NCI-H2171 (cell line): ENCODE measurements at regions not wholly inside any gene's neighbourhood (a gene's known extent, or its start where the extent isn't known, plus 50 kb on each side); places are given as distances from the start of the nearest gene placed in this dataset.

Experiments used
- DNase-seq: peaks from one replicate; lab custom pipeline; 2025; lab: John Stamatoyannopoulos, UW

GRCh38 chr20:12659942-12660341 is 348.8 kb upstream of the SPTLC3 start:
- peak; percentile 44 for DNase-seq

GRCh38 chr20:12660918-12661317 is 347.9 kb upstream of the SPTLC3 start:
- DNase-seq, result no peak

DNA sequence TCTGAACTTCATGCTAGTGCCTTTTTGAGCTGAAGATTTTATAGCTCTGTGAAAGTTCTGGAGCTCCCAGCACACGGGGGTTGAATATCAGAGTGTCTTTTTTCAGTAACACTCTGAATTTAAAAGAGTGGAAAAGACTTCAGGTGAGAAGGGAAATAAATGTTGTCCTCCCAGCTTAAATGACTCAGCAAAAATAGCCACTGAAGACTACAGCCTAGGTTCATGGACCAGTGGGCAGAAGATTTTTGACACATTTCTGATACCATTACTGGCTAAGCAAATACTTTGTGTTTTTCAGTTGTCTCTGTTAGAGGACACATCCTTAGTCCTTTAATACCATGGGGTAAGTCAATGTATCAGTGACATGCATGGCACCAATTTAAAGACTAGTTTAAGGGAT is 338.5 kb upstream of the SPTLC3 start:
- no peak for DNase-seq

DNA sequence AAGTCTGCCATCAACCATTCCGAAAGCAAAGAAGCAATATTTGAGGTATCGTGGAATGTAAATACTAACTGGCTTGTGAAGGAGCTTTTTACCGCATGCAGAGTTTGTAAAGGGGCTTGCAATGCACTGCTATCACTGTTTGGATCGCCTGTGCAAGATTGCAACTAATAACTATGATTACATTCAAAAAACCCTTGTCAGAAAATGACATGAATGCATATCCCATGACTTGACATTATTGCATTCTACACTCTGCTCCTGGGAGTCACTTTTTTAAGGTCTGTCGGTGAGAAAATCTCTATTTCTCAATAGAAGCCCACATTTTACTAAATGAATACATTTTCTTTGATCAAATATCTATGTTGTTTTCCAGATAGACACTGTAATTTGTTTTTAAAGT is 335.4 kb upstream of the SPTLC3 start:
- no peak for DNase-seq

DNA sequence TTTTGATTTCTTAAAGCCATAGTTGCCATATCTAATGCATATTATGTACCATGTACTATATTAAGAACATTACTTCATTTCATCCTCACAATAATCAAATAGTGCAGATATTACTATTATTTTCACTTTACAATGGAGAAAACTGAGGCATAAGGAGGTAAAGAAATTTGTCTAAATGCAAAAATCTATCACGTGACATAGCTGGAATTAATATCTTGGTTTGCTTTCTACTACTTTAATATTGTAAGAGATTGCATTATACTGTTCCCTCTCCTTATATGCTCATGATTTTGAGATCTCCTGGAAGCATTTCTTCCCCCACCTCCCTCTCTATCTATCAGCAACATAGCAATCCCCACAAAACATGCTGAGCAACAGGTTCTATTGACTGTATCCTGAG is 330.8 kb upstream of the SPTLC3 start:
- no peak for DNase-seq

- no peak for DNase-seq
Observed at GRCh38 chr20:12679447-12679846, 329.3 kb upstream of the SPTLC3 start.

GRCh38 chr20:12682613-12683012 is 326.2 kb upstream of the SPTLC3 start:
- DNase-seq, result no peak

DNA sequence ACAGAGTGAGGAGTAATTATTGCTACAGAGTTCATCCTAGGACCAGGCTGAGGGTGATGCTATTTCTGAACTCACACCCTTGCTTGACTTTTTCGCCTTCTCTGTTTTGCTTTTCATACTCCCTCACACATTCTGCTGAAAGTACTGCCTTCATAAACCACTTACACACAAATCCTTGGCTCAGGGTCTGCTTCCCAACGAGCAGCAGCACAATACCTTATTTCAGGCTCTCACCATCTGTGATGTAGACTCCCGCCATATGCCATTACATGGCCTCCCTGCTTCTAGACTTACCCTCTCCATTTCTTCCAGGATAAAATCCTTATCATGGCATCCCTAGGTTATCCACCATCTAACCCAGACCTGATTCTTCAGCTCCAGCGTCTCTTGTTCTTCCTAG is 321.3 kb upstream of the SPTLC3 start:
- peak; percentile 27 for DNase-seq

- no peak for DNase-seq
Observed at GRCh38 chr20:12695937-12696336, 312.8 kb upstream of the SPTLC3 start.

GRCh38 chr20:12698817-12699216 is 310.0 kb upstream of the SPTLC3 start:
- DNase-seq, result no peak

- DNase-seq, result no peak
Observed at GRCh38 chr20:12699374-12700228, 309.2 kb upstream of the SPTLC3 start.

GRCh38 chr20:12700701-12701100 is 308.1 kb upstream of the SPTLC3 start:
- peak; percentile 97 for DNase-seq

GRCh38 chr20:12702312-12702711 is 306.5 kb upstream of the SPTLC3 start:
- no peak for DNase-seq

DNA sequence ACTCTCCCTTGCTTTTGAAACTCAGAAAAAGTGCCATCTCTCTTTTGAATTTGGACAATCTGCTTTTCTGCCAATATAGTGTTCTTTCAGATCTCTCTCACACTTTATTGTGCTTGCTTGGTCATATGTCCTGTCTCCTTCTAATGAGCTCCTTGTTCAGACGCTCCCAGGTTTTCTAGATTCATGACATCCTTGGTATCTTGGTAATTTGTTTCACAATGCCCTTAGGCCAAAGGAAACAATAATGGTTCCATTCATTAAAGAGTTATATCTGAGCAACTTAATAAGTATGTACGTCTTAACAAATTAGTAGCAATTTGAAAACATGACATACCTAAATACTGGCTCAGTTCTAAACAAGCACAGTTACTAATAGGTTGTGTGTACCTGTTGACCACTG is 293.4 kb upstream of the SPTLC3 start:
- DNase-seq, result no peak

DNA sequence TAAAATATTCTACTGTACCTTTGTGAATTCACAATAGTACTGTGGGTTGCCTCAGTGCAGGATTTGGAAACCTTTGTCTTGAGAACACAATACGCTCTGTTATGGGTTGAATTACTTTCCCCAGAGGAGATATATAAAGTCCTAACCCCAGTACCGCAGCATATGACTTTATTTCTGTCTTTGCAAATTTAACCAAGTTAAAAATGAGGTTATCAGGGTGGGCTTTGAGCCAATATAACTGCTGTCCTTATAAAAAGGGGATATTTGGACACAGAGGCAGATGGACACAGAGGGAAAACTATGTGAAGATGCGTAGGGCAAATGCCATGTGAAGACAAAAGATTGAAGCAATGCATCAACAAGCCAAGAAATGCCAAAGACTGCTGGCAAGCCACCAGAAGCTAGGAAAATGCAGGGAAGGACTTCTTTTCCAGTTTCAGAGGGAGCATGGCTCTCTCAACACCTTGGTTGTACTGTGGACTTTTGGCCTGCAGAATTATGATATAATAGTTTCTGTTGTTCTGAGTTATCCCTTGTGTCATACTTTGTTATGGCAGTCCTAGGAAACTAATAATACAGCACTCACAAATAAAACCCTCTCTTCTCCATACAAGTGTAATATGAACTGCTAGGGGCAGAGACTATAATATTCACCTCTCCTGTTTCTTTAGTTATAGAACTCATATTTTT is 292.6 kb upstream of the SPTLC3 start:
- DNase-seq, result no peak

DNA sequence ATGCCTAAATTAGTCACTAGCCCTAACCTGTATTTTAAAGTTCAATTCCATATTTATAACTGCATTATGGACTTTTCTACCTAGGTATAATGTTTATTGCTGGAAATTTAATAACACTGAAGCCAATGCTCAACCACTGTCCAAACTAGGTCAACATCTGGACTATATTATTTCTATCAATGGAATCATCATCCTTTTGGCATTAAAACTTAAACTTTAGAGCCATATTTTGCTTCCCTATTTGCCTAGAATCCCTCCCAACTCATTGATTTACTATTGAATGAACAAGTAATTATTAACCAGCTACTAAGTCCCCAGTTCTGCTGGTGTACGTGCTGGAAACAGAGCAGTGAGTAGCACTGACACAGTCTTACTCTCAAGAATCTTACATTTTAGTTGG is 291.7 kb upstream of the SPTLC3 start:
- no peak for DNase-seq

DNA sequence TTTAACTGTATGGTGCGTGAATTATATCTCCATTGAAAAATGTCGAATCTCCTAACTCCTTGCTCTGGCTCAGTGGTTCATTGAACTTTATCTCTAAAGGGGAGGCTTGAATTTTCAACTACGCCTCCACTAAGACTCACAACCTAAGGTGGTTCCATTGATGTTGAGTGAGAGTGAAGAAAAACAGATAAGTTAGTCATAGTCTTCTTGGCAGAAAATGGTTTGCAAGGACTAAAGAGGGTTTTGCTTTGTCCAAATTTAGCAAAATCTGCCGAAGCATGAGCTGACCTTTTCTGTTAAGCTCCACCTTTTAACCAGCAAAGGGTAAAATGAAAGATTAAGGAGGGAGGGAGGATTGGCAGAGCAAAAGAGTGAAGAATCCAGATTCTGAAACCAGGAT is 290.2 kb upstream of the SPTLC3 start:
- no peak for DNase-seq

DNA sequence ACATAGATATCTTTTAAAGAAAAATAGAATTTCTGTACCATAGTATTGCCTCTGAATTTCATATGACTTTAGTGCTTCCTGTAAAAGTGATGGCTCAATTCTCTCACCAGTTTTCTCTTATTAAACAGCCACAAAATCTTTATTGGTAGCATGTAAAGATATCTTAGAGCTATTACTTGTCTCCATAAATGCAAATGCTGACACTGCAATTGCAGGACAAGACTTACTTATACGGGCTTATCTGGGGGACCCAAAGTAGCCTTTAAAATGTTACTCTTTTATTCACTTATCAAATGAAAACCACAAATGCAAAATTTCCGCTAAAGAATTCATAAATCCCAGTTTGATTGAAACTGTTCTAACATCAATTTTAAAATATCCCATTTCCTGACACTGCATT is 287.1 kb upstream of the SPTLC3 start:
- DNase-seq, result no peak

- no peak for DNase-seq
Observed at GRCh38 chr20:12722091-12722490, 286.7 kb upstream of the SPTLC3 start.

DNA sequence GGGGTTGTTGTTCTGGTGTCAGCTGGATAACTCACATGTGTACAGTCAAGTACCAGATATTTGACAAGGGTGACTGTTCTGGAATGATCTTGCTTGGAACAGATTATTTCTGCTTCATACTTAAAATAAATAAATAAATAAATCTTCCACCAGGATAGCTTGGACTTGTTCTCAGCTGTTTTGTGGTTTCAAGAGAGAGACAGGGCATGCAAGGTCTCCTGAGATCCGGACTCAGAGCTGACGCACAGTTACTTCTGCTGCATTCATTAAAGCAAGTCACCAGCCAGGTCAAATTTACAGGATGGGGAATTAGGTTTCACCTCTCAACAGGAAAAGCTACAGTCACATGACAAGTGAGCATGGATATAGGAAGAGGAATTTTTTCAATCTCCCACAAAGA is 285.0 kb upstream of the SPTLC3 start:
- no peak for DNase-seq

- no peak for DNase-seq
Observed at GRCh38 chr20:12728782-12729181, 280.0 kb upstream of the SPTLC3 start.

DNA sequence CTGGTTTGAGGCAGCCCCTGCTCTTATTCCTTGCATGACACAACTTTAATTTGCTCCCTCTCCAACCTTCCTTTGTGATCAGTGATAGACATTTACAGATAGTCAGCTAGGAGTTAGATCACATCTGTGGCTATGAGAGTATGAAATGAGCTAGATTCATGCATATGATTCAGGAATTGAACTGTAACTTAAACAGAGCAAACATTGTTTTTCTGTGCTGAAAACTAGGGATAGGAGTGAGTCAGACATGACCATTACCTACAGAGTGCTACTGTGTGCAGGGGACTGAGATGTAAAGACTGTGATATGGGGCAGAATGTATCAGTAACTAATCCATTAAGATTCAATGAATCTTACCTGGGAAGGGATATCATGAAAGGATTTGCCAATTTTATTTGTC is 279.4 kb upstream of the SPTLC3 start:
- DNase-seq, result no peak

GRCh38 chr20:12733811-12734210 is 275.0 kb upstream of the SPTLC3 start:
- no peak for DNase-seq

- DNase-seq, result no peak
Observed at GRCh38 chr20:12737497-12737896, 271.3 kb upstream of the SPTLC3 start.
